Ramos (cell line): ENCODE measurements at regions not wholly inside any gene's neighbourhood (a gene's known extent, or its start where the extent isn't known, plus 50 kb on each side); places are given as distances from the start of the nearest gene placed in this dataset.

ENCODE experiments used
- in situ Hi-C: fragments of 300-500 bp; cut with MboI; formaldehyde crosslinking; loops from one replicate; pipeline ENCODE4 v1.14.3; 2022; ENCODE audit warnings: low sequenced_read_pairs; ENCODE audit not compliant: unreplicated experiment

GRCh38 chr10:83153714-83154113 is 985.6 kb upstream of the GHITM start:
- in situ Hi-C loops, result no loop called here

GRCh38 chr10:83164156-83164555 is 975.2 kb upstream of the GHITM start:
- in situ Hi-C loops, result no loop called here

- in situ Hi-C loops, result no loop called here
Measured at GRCh38 chr10:83165265-83165664, 974.0 kb upstream of the GHITM start.

DNA sequence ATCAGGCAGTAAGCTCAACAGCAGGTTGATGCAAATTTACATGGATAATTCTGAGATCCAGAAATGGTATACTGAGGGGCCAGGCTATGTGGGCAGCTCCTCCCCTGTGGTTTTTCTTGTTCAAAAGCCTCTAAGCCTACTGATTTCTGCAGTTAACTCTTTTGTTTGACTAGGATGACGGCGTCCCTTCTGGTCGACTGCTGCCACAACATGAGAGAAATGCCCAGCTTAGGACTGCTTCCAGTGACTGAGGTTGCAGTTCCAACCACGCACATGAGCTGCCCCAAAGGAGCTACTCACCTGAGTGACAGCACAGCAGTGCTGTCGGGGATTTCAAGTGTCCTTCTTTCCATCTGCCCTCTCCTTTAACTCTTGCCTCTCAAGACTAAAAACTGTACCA is 973.0 kb upstream of the GHITM start:
- in situ Hi-C loops, result no loop called here

- in situ Hi-C loops, result no loop called here
Measured at GRCh38 chr10:83167081-83167480, 972.2 kb upstream of the GHITM start.

DNA sequence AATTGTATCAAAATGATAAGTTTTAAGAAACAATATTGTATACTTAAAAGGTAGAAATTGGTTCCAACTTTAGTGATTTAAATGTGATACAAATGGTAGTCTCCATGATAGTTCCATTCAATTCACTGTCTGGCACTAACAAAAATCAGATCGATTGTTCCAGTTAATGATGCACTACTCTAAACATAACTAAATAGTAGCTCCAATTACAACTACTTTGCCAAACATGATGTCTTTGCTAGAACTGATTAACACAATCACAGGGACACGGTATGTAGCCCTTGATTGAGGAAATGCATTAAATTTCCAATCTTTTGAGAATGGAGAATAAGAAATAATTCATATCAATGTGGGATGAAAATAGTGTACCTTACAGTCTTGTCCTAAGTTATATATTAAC is 962.4 kb upstream of the GHITM start:
- in situ Hi-C loops, result no loop called here

DNA sequence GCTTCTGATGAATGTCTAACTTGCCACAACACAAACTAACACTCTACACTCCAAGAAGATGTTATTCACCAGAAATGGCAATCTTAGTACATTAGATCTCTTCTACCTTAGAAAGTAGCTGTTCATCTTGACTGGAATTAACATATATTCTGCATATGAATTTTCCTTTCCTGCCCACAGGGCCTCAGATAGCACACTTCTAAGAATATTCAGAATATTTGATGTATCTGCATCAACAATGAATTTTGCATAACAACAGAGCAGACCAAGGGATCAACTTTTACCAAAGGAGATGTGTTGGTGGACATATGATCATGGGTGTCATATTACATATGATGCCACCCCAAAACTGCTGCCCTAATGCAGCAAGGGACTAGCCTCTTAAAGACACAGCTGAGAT is 960.8 kb upstream of the GHITM start:
- in situ Hi-C loops, result no loop called here

- in situ Hi-C loops, result no loop called here
Measured at GRCh38 chr10:83179371-83179770, 959.9 kb upstream of the GHITM start.

DNA sequence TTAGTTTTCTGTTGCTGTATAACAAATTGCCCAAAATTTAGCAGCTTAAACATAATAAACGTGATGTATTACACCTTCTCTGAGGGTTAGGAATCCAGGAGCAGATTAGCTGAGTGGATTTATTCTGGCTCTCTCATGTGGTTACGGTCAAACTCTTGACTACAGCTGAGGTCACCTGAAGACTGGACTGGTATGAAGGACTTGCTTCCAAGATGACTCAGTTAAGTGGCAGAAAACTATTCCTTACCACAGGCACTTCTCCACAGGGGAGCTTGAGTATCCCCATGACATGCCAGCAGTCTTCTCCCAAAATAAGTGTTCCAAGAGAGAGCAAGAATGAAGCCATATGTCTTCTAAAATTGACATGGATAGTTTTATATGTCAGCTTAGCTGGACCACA is 957.2 kb upstream of the GHITM start:
- in situ Hi-C loops, result no loop called here

DNA sequence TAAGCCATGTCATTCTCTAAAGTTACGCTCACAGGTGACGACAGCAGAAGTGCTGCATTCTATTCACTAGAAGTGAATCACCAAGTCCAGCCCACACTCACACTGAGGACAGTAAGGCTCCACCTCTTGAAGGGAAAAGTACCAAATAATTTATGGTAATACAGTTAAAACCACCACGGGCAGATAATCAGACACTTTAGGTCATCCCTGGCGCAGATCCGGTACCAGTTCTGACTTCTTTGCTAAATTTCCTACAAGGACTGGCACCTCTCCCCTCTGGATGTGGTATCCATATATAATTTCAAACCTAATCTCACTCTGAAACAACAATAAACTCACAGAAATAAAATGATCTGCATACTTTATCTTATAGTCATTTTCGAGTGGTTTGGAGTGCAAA is 954.7 kb upstream of the GHITM start:
- in situ Hi-C loops, result no loop called here

DNA sequence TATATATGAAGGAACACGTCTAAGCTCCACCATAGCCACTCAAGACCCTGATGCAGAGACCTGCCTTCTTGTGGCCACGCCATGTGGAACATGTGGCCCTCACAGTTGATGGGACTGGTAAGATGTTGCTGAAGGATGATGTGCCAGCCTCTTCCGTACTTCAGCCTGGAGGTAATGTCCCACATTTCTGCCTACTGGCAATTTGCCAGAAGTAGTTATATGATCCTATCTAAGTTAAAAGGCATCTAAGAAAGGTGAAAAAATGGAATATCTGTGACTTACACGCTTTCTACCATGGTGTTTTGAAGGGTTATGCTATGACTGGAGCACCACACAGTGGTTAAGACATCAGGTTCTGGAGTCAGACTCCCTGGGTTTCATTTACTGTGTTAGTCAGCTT is 948.7 kb upstream of the GHITM start:
- in situ Hi-C loops, result no loop called here

DNA sequence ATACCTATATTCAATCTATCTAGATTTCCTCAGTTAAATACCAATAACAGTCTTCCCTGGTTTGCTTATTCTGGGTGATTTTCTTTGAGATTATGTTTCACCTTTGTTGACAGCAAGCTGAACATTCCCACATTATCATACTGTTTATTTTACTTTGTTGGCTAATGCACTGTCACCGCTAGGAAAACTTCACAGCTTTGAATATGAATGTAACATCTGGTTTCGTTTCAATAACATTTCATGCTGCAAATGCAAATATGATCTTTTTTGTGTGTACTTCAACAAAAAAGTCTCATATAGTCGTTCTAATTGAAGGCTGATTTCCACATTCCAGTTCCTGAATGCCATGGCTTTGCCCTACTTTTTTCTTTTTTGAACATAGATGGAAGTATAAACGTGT is 946.3 kb upstream of the GHITM start:
- in situ Hi-C loops, result no loop called here

GRCh38 chr10:83195021-83195420 is 944.3 kb upstream of the GHITM start:
- in situ Hi-C loops, result no loop called here

- in situ Hi-C loops, result no loop called here
Measured at GRCh38 chr10:83199374-83199773, 939.9 kb upstream of the GHITM start.

DNA sequence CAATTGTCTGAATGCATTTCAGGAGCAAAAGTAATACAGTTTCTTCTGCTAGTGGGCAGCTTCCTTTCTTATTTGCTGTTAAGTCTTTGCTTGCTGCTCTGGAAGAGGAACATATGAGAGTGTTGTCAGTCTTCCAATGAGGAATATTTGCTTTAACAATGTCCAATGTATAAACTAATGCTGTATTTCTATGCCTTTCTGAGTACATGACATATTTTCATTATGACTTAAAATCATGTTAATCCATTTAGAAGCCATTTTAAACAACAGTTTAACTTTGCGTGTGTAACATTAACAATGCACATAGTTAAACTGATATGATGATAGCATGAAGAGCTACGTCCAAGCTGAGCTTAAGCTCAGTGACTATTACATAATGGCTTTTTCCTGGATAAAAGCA is 933.4 kb upstream of the GHITM start:
- in situ Hi-C loops, result no loop called here

GRCh38 chr10:83212632-83213334 is 926.5 kb upstream of the GHITM start:
- in situ Hi-C loops, result no loop called here

- in situ Hi-C loops, result no loop called here
Measured at GRCh38 chr10:83214136-83214535, 925.2 kb upstream of the GHITM start.

- in situ Hi-C loops, result no loop called here
Measured at GRCh38 chr10:83218205-83218604, 921.1 kb upstream of the GHITM start.

- in situ Hi-C loops, result no loop called here
Measured at GRCh38 chr10:83222300-83222699, 917.0 kb upstream of the GHITM start.

GRCh38 chr10:83222832-83223742 is 916.2 kb upstream of the GHITM start:
- in situ Hi-C loops, result no loop called here

DNA sequence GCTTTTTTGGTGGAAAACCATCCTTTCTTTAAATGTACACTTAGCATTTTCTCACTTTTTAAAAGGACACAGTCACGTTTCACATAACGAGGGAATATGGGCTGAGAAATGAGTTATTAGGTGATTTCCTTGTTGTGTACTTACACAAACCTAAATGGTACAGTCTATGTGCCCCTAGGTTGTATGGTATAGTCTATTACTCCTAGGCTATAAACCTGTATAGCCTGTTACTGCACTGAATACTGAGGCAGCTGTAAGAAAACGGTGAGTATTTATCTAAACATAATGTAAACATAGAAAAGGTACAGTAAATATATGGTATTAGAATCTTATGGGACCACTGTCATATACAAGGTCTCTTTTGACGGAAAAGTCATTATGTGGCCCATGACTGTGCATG is 913.5 kb upstream of the GHITM start:
- in situ Hi-C loops, result no loop called here

DNA sequence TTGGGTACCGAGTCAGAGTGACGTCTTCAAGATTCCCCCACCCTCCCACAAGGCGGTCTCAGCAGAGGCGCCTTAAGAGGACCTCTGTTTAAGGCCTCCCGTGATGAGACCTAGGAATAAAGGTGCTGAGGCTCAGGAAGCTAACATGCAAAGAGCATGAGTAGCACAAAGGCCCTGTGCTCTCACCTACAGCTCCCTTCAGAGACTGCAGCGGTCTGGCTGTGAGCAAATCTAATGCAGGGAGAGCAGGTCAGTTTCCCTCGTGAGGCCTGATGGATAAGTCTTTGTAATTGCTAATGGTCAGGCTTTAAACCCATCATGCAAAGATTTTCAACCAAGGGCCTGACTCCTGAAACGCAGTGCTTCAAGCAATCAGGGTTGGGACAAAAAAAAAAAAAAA is 909.3 kb upstream of the GHITM start:
- in situ Hi-C loops, result no loop called here
